ENCODE measurements at regions not wholly inside any gene's neighbourhood (a gene's known extent, or its start where the extent isn't known, plus 50 kb on each side); places are given as distances from the start of the nearest gene placed in this dataset.

GRCh38 chr10:113274176-113274829 is 278.6 kb upstream of the HABP2 start:
- no peak overlapping the region for H3K4me3 ChIP-seq (replicated peaks in 1 of 2; ENCODE audit: low read depth in 1 of 2, low read length in 2 of 2)
- ATAC-seq (no peak), DNase-seq (ENCODE audit: low read depth, low spot score) (no peak)
- no peak overlapping the region for H3K27ac ChIP-seq (ENCODE audit: low read depth, low read length)
- H3K36me3 ChIP-seq (ENCODE audit: control insufficient read depth in 1 of 2, insufficient read depth in 2 of 2, low read length in 2 of 2), result no peaks in the 10 kb centered on the region
- H3K4me1 ChIP-seq (ENCODE audit: control insufficient read depth in 1 of 2, insufficient read depth in 2 of 2, low read length in 2 of 2), result no peaks in the 10 kb centered on the region
- H3K4me2 ChIP-seq (ENCODE audit: low read length), result no peak overlapping the region
- RAD21 ChIA-PET (ENCODE audit: low non-redundant PET in 1 of 2, low total read pairs in 2 of 2, uncharacterized antibody in 2 of 2, unreplicated experiment in 2 of 2), result no interaction called here
- BruUV-seq (replicated peaks), result no TSS peak
- intact Hi-C loops (cut with micrococcal nuclease), result no loop called here
- H3K9ac ChIP-seq (ENCODE audit: low read length), result no peak overlapping the region
- no peaks in the 10 kb centered on the region for H4K20me1 ChIP-seq (ENCODE audit: insufficient read depth)
- H2AFZ ChIP-seq (ENCODE audit: low read depth, low read length, poor library complexity, severe bottlenecking), result no peak overlapping the region
- no peaks in the 10 kb centered on the region for H3K79me2 ChIP-seq (ENCODE audit: insufficient read depth, low read length)
- TF ChIP-seq JUND (IDR thresholded peaks at IDR 0.05), result no peak
- TF ChIP-seq REST (IDR thresholded peaks at IDR 0.05; ENCODE audit: low read depth), result no peak
- TF ChIP-seq YY1 (IDR thresholded peaks at IDR 0.05; ENCODE audit: extremely low read depth, insufficient replicate concordance, low read depth, low read length), result no peak
- no peak for TF ChIP-seq SRF (IDR thresholded peaks at IDR 0.05; ENCODE audit: low read depth)
- no peak for TF ChIP-seq EZH2phosphoT487 (IDR thresholded peaks at IDR 0.05; ENCODE audit: borderline replicate concordance)
- TF ChIP-seq EGR1 (IDR thresholded peaks at IDR 0.05; ENCODE audit: low read depth), result no peak
- TF ChIP-seq ZBTB33 (IDR thresholded peaks at IDR 0.05; ENCODE audit: extremely low read depth, insufficient replicate concordance, low read length), result no peak
- no peak for TF ChIP-seq EZH2 (IDR thresholded peaks at IDR 0.05)
- TF ChIP-seq POLR2A (IDR thresholded peaks at IDR 0.05; ENCODE audit: borderline replicate concordance, extremely low read depth, insufficient read depth, insufficient read length), result no peak
- TF ChIP-seq FOSL1 (IDR thresholded peaks at IDR 0.05; ENCODE audit: low read depth), result no peak
- no peak for TF ChIP-seq CTCF (IDR thresholded peaks at IDR 0.05 in 2 of 3, conservative IDR thresholded peaks at IDR 0.05 in 1 of 3; ENCODE audit: borderline replicate concordance in 1 of 3, insufficient read depth in 1 of 3, low read depth in 2 of 3, low read length in 2 of 3)
- TF ChIP-seq ATF3 (IDR thresholded peaks at IDR 0.05), result no peak
- TF ChIP-seq TCF7L2 (IDR thresholded peaks at IDR 0.05; ENCODE audit: borderline replicate concordance, extremely low read depth, insufficient read depth, insufficient read length), result no peak
- TF ChIP-seq RAD21 (IDR thresholded peaks at IDR 0.05; ENCODE audit: low read depth), result no peak
- TF ChIP-seq ZFX (IDR thresholded peaks at IDR 0.05), result no peak
- H3K9me3 ChIP-seq (ENCODE audit: control insufficient read depth in 1 of 2, insufficient read depth in 1 of 2, low read depth in 1 of 2, low read length in 2 of 2), result peaks cover 0 to 8% of the 10 kb centered on the region in 2 experiments; a peak in 1 of 4 replicates
- POLR2A ChIA-PET, result no interaction called here
- no peaks in the 10 kb centered on the region for H3K27me3 ChIP-seq (ENCODE audit: insufficient read depth, low read length)
- CTCF ChIA-PET, result no interaction called here
- no peaks in the 10 kb centered on the region for H3K9me2 ChIP-seq (ENCODE audit: insufficient read depth)
